Breast epithelium (tissue), 4 donors: ENCODE measurements at regions not wholly inside any gene's neighbourhood (a gene's known extent, or its start where the extent isn't known, plus 50 kb on each side); places are given as distances from the start of the nearest gene placed in this dataset.
A peak's percentile ranks its signal among the peaks of the same experiment; 100 is the strongest.

Experiments
- DNase-seq, 2 donors: peaks; one replicate each; pipeline ENCODE4 v3.0.0-alpha.2; 2019; ENCODE audit warnings: low spot score in 2 of 2
- H3K27ac ChIP-seq, 2 donors: fragments of 200-600 bp; sonication (generic) in 1 of 2; one replicate each; pipeline ENCODE4 v1.5.1; 2016 to 2019; ENCODE audit warnings: mild to moderate bottlenecking in 1 of 2
- H3K27me3 ChIP-seq, 2 donors: fragments of 200-600 bp; sonication (generic) in 1 of 2; one replicate each; pipeline versions ENCODE4 v1.5.1 to v1.6.0; 2017 to 2019; ENCODE audit warnings: control low read depth in 1 of 2, mild to moderate bottlenecking in 1 of 2
- H3K36me3 ChIP-seq: fragments of 200-600 bp; one replicate; pipeline ENCODE4 v1.5.1; 2019
- H3K4me1 ChIP-seq, 2 donors: fragments of 200-600 bp; sonication (generic); one replicate each; pipeline ENCODE4 v1.5.1; 2016 to 2019; ENCODE audit warnings: control low read depth in 1 of 2
- H3K4me3 ChIP-seq, 3 donors: fragments of 200-600 bp; sonication (generic); 1 replicate in 2 of 3; 2 replicates in 1 of 3; pipeline ENCODE4 v1.5.1; 2016 to 2019; ENCODE audit warnings: mild to moderate bottlenecking in 3 of 3, moderate library complexity in 2 of 3
- H3K9me3 ChIP-seq, 2 donors: fragments of 200-600 bp; sonication (generic) in 1 of 2; one replicate each; pipeline ENCODE4 v1.5.1; 2016 to 2019; ENCODE audit warnings: control low read depth in 1 of 2
- CTCF ChIP-seq, 3 donors: fragments of 450-650 bp; IDR thresholded peaks; one replicate each; pipeline ENCODE4 v1.5.1; 2016 to 2017; ENCODE audit warnings: antibody characterized with exemption in 3 of 3, mild to moderate bottlenecking in 3 of 3, moderate library complexity in 3 of 3
- POLR2A ChIP-seq: fragments of 450-650 bp; IDR thresholded peaks from one replicate; pipeline ENCODE4 v1.6.1; 2016; ENCODE audit warnings: antibody characterized with exemption, mild to moderate bottlenecking, moderate library complexity
- POLR2AphosphoS5 ChIP-seq, 3 donors: sonication (generic); formaldehyde crosslinking; IDR thresholded peaks; one replicate each; pipeline ENCODE4 v1.6.1; 2017; ENCODE audit warnings: antibody characterized with exemption in 3 of 3
- intact Hi-C: fragments of 100-400 bp; cut with DNase I; formaldehyde crosslinking; loops from one replicate; pipeline ENCODE4 v1.15.1; 2023; ENCODE audit warnings: low total_unique reads

GRCh38 chr13:50677687-50678463 lies 165.6 kb downstream of the DLEU7 start:
- Histone ChIP-seq H3K36me3 (no peaks in the 10 kb centered on the region), H3K4me1 (peaks cover 0 to 9% of the 10 kb centered on the region in 2 donors), H3K9me3 (no peaks in the 10 kb centered on the region), H3K4me3 (no peak overlapping the region), H3K27ac (peak overlapping the region in 1 of 2 donors; percentile 64), H3K27me3 (no peaks in the 10 kb centered on the region)
- intact Hi-C loops: no loop called here
- DNase-seq: no peak
- no peak for TF ChIP-seq POLR2A
- TF ChIP-seq CTCF (IDR thresholded peaks at IDR 0.05): no peak

DNA sequence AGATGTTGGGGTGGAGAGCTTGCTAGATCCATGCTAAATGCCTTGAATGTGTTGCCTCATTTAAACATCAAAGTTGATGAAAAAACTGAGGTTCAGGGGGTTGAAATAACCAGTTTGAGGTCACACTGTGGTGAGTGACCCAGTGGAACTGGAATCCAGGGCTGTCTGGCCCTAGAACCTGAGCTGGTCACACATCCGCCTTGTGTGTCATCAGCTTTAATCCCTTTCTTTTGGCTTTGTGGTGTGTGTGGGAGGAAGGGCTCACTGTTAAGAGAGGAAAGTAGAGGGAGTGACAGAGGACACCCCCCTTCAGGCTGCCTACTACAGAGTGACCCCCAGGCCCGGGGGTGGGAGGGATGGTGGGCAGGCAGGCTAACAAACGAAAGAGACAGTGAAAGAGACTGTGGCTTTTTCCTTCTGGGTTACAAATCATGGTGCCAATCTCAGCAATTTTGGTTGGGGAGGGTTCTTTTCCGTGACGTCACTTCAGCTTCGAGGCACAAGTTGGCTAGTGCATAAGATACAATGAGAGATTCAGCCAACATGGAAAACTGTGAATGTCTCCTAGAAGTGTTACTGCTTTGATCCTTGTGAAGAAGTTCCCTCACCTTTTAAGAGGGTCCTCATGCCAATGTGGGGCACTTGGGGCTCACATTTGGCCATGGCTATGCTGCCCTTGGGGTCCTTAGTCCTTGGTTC lies 164.9 kb downstream of the DLEU7 start:
- TF ChIP-seq POLR2AphosphoS5 (IDR thresholded peaks at IDR 0.05) (no peak), CTCF (IDR thresholded peaks at IDR 0.05) (no peak), POLR2A (no peak)
- H3K36me3 ChIP-seq: no peaks in the 10 kb centered on the region
- no peak for DNase-seq
- H3K27me3 ChIP-seq: no peaks in the 10 kb centered on the region
- H3K27ac ChIP-seq: peak overlapping the region in 1 of 2 donors; percentile 64
- H3K4me3 ChIP-seq: no peak overlapping the region
- H3K4me1 ChIP-seq: peaks cover 0 to 9% of the 10 kb centered on the region in 2 donors
- no peaks in the 10 kb centered on the region for H3K9me3 ChIP-seq
- intact Hi-C loops: no loop called here

- DNase-seq: no peak
- intact Hi-C loops: no loop called here
- no peaks in the 10 kb centered on the region for H3K27me3 ChIP-seq
- no peak for TF ChIP-seq CTCF (IDR thresholded peaks at IDR 0.05)
- no peaks in the 10 kb centered on the region for H3K9me3 ChIP-seq
- H3K27ac ChIP-seq: no peak overlapping the region
- H3K36me3 ChIP-seq: no peaks in the 10 kb centered on the region
- H3K4me1 ChIP-seq: peaks cover 0 to 9% of the 10 kb centered on the region in 2 donors
- H3K4me3 ChIP-seq: no peak overlapping the region
These were observed 164.2 kb downstream of the DLEU7 start for GRCh38 chr13:50679321-50679720.

DNA sequence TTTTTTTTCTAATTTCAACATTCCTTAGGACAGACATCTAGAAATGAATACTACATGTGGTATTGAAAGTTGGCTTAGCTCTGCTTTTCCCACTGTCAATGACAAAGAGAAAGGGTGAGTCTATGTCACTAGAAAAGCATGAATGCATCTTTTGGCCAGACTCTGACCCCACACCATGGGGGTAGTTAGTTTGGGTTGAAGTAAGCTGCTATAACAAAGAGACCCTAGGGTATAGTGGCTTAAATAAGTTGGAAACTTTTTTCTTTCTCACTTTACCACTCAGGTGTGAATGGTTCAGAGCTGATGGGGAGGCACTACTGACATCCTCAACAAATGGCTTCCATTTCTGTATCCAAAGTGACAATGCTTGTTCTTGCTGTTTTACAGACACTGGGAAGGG lies 161.5 kb downstream of the DLEU7 start:
- Histone ChIP-seq H3K4me3 (no peak overlapping the region), H3K36me3 (no peaks in the 10 kb centered on the region), H3K9me3 (no peaks in the 10 kb centered on the region), H3K4me1 (peaks cover 0 to 2% of the 10 kb centered on the region in 2 donors), H3K27ac (no peak overlapping the region), H3K27me3 (no peaks in the 10 kb centered on the region)
- no peak for DNase-seq
- TF ChIP-seq POLR2A (no peak), POLR2AphosphoS5 (IDR thresholded peaks at IDR 0.05) (no peak), CTCF (IDR thresholded peaks at IDR 0.05) (no peak)
- intact Hi-C loops: no loop called here

GRCh38 chr13:50682966-50683365 lies 160.5 kb downstream of the DLEU7 start:
- no peaks in the 10 kb centered on the region for H3K27me3 ChIP-seq
- TF ChIP-seq CTCF (IDR thresholded peaks at IDR 0.05) (no peak), POLR2A (no peak), POLR2AphosphoS5 (IDR thresholded peaks at IDR 0.05) (no peak)
- H3K36me3 ChIP-seq: no peaks in the 10 kb centered on the region
- H3K9me3 ChIP-seq: no peaks in the 10 kb centered on the region
- H3K4me1 ChIP-seq: no peaks in the 10 kb centered on the region
- intact Hi-C loops: no loop called here
- DNase-seq: no peak
- H3K4me3 ChIP-seq: no peak overlapping the region
- H3K27ac ChIP-seq: no peak overlapping the region
